ENCODE measurements at regions not wholly inside any gene's neighbourhood (a gene's known extent, or its start where the extent isn't known, plus 50 kb on each side); places are given as distances from the start of the nearest gene placed in this dataset.
"Not testable (repeated sequence)": the region's sequence is repeated elsewhere in the genome, so short reads cannot be mapped to it uniquely, and the experiment has no call there.

DNA sequence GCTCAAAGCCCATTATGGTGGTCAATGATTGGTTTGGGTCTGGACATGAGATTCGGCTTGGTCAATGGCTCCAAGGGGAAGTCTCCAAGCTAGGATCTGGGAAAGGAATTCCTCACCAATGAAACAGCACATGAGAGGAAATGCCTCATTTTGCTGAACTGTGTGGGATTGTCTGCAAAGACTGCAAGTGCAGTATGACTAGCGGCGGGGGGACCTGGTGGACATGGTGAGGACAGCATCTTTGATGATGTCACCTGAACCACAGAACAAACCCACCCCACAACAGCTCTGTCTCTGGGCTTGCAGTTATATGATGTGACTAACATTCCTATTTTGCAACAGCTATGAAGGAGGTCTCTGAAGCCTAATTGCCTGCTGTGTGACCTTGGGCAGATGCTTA is 50.6 kb upstream of the NKD1 start:
- DNase-seq, result no peak

DNA sequence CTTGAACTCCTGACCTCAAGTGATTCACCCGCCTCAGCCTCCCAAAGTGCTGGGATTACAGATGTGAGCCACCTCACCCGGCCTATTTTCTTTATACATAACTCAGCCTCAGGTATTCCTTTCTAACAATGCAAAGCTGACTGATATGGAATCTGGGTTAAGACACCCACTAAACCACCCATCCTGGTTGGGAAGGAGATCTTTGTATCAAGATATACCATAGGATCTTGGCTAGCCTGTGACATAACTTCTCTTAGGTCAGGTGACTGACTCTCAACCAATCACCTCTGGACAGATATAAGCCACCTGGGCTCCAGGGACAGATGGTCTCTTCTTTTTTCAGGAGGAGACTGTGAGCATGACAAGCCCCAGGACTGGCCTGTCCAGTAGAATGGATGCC is 51.2 kb upstream of the NKD1 start:
- DNase-seq, result no peak

DNA sequence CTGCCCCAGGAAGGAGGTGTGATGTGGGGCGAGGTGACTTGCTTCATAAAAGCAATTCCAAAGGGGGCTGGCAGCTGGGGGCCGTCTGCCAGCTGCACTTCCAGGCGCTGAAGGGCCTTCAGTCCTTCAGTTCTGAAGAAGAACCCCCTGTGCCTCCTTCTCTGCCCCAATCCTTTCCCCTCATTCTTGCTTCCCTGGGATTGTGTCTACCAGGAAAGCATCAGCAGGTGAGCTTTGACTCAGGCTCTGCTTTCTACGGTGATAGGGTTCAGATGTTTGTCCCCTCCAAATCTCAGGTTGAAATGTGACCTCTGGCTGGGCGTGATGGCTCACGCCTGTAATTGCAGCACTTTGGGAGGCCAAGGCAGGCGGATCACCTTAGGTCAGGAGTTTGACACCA is 52.5 kb upstream of the NKD1 start:
- no peak for DNase-seq

DNA sequence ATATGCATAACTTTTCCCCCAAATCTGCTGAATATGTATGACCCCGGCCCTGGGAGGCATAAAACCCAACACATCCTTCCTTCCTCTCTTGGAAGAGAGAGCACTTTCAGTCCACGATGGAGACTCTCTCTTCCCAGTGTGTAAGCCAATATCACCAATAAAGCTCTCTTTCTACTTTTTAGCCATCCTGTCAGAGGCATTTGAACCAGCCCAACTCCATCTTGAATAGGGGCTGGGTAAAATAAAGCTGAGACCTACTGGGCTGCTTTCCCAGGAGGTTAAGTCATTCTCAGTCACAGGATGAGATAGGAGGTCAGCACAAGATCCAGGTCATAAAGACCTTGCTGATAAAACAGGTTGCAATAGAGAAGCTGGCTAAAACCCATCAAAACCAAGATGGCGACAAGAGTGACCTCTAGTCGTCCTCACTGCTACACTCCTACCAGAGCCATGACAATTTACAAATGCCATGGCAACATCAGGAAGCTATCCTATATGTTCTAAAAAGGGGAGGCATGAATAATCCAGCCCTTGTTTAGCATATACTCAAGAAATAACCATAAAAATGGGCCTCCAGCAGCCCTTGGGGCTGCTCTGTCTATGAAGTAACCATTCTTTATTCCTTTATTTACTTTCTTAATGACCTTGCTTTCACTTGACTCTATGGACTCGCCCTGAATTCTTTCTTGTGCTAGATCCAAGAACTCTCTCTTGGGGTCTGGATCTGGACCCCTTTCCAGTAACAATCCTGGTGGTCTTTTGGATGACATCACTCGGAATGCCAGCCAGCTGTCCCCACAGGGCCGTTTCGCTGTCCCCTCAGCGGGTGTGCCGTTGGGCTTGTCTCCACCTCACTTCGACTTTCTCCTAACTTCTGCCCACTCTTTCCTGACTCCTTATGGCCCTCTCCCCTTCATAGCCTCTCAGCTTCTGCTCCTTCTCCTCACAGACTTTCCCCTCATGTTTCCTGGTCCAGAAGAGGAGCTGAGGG is 53.4 kb upstream of the NKD1 start:
- no peak for DNase-seq

DNA sequence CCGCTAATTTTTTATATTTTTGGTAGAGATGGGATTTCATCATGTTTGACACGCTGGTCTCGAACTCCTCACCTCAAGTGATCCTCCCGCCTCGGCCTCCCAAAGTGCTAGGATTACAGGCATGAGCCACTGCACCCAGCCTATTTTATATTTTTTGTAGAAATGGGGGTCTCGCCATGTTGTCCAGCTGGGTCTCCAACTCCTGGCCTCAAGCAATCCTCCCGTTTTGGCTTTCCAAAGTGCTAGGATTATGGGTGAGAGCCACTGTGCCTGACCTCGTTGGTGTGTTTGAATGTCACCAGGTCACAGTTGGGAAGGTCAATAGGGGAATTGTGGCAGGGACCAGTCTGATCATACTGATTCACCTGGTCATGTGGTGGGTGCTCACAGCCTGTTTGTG is 56.7 kb upstream of the NKD1 start:
- no peak for DNase-seq

DNA sequence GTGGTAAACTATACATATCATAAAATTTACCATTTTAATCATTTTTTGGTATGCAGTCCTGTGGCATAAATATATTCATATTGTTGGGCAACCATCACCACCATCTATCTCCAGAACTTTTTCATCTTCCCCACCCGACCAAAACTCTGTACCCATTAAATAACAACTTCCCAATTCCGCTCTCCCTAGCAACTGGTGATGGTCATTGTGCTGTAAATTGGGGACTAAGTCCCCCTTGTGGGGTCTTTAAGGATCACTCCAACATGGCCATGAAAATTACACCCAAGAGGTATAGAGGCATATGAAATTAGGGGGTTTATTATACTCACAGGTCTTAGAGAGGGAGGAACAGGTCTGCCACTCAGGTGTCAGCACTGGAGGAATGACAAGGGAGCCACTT is 57.4 kb upstream of the NKD1 start:
- DNase-seq, result no peak

DNA sequence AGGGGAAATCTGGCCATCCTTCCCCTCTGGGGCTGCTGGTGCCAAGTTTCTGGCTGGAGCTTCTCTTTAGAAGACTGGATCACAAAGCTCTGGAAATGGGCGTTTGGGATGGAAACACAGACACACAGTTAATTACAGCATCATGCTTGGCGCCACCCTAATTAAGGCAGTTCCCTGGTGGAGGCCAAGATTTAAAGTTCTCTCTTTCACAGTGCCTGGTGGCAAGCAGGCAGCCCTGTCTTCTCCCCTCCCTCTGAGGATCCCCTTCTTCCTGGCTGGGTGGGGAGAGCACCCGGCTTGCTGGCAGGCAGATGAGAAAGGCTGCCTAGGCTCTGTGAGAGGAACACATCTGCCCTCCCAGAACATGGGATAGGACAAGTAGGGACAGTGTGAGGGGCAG is 59.0 kb upstream of the NKD1 start:
- DNase-seq, result no peak

DNA sequence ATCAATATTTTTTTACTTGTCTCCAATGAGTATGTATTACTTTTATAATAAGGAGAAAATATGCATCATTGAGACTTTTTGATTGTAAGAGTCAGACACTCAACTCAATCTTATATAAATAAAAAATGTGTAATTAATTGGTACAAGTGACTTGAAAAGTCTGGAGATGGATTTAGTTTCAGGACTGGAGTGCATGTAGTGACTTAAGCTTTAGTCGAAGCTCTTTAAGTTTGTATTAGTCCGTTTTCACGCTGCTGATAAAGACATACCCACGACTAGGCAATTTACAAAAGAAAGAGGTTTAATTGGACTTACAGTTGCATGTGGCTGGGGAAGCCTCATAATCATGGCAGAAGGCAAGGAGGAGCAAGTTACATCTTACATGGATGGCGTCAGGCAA is 60.7 kb upstream of the NKD1 start:
- no peak for DNase-seq

DNA sequence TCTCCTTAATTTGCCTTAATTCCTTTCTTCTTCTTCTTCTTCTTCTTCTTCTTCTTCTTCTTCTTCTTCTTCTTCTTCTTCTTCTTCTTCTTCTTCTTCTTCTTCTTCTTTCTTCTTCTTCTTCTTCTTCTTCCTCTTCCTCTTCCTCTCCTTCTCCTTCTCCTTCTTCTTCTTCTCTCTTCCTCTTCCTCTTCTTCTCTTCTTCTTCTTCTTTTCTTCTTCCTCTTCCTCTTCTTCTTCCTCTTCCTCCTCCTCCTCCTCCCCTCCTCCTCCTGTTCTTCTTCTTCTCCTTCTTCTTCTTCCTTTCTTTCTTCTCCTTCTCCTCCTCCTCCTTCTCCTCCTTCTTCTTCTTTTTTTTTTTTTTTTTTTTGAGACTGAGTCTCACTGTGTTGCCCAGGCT is 62.0 kb upstream of the NKD1 start:
- not testable (repeated sequence) for DNase-seq

DNA sequence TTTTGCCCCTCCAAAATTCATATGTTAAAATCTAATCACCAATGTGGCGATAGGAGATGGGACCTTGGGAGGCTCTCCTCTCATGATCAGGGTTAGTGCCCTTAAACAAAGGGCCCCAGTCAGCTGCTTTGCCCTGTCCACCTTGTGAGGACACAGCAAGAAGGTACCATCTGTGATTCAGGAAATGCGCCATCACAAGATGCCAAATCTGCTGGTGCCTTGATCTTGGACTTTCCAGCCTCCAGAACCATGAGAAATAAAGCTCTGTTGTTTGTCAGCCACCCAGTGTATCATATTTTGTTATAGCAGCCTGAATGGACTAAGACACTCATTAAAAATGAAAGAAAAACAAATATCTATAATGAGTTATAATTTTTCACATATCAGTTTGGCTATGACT is 63.0 kb upstream of the NKD1 start:
- no peak for DNase-seq

DNA sequence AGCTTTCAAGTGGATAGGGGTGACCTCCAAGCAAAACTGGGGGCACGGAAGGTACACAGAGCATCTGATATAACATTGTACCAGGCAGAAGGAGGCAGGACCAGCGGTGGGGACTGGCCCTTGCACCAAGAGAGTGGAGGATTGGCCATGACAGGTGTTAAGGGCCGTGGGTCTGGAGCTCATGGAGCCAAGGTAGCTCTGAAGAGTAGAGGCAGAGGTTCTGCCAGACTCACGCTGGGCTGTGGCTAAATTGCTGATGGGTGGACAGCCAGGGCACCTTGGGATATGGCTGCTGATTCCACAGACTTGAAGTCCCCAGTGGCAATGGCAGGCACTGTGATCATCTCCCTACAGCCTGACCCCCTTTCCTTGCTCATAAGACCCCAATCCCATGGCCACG is 65.9 kb upstream of the NKD1 start:
- no peak for DNase-seq

DNA sequence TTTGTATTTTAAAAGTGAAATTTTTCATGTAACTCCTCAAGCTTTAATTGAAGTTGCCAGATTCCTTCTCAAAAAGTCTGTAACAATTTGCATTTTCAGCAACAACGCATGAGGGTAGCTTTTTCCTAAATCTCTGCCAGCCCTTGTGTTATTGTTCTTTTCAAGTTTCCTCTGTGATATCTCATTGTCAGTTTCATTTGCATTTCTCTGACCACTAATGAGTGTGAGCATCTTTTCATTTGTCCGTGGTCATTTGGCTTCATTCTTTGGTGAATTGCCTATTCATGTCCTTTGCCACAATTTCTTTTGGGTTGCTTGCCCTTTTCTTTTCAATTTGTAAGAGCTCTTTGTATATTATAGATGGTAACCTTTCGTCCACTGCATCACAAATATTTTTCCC is 68.0 kb upstream of the NKD1 start:
- DNase-seq, result no peak

DNA sequence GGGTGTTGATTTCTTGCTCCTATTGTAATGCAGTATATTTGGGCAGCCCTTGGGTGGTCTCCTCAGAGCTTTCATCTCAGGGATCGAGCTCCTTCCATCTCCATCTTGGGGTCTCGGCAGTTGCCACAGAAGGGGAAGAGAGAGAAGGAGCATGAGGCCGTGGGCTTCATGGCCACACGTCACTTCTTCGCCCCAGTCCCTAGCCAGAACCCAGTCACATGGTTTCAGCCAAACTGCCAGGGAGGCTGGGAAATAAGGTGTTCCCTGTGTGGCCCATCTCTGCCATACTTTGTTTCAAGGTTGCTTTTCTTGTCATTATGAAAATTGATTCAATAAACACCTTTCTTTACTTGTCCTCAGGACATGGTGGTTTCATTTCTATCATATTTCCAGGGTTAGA is 68.4 kb upstream of the NKD1 start:
- DNase-seq, result no peak

DNA sequence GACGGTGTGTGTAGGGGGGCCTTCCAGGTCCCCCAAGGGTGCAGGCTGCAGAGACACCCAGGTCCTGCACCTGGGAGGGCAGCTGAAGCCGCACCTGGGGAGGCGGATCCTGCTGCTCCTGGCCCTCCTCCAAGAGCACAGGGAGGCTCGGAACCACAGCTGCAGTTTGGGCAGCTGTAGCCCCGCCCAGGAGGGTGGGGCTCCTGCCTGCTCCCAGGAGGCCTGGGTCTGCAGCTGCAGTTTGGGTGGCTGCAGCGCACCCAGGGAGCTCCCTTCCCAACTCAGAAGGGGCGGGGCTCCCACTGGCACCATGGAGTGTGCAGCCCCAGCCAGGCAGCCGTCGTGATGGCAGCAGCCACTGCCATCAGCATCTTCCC is 69.4 kb upstream of the NKD1 start:
- no peak for DNase-seq

DNA sequence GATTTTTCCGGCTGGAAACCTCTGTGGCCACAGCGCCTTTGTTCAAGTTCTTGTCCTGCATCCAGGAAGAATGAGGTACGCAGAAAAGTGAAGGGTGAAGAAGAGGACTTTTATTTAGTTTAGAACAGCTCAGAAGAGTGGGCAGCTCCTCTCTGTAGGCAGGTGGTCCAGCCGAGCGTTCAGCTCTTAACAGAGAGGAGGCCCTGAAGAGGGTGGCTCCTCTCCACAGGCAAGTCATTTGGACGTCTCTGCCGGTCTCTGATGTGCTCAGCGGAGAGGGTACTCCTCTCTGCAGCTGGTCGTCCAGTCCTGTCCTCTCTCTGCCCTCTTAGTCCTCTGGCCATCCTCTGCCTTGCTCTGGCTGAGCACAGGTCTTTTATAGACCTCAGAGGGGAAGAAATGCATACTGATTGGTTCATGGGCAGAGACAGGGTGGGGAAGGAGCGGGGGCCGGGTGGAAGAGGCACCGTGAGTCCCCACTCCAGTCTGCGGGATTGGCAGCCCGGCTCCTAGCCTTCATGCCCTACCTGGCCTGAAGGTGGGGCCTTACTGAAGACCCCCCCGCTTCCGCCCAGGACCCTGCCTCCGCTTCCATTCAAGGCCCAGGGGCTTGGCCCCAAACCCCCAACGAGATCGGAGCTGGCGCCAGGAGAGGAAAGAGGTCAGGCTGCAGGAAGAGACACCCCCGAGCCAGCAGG is 70.0 kb upstream of the NKD1 start:
- DNase-seq, result no peak

DNA sequence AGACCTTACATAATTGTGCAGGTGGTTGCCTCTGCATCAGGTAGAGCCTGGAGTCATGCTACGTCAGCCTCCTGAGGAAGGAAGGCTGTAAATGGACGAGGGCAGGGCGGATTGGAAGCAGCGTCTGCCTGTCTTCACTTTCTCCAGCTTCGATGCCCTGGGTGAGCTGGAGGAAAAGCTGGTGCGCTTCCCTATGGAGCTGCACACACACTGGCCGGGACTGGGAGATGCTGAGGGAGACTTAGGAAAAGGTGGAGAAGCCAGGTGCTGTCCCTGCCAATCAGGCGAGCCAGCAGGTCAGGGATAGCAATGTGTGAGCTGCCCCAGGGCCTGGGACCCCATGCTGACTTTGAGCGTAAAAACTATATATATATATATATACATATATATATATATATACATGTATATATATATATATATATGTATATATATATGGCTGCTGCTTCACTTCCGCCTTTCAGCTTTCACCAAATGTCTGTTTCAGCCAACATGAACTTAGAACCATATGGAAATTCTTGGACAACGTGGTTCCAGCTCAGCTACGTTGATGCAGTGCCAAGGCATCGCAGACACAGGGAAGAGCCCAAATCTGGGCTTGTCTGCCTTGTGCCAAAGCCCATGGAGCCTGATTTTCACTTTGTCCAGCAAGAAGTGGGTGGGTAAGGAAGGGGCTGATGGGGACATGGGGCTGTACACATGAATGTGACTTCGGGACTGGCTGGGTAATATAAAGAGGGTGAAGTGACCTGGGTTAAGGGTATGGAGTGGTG is 71.5 kb upstream of the NKD1 start:
- DNase-seq, result peak; percentile 46

DNA sequence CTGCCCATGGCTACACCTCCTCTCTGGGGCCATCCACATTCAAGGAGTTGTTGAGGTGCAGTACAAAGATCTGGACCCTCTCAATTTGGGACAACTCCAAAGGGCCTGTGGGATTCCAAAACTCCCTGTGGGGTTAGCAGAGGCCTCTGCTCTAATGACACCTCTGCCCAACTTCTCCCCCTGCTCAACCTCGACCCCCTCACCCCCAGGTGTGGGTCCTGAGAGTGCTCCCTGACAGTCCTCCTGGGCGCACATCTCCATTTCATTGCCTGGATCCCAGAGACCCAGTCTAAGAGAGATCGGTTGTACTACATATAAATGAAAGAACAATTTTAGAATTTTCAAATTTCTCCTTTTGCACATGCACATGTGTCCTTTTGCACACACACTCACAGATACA is 73.0 kb upstream of the NKD1 start:
- no peak for DNase-seq

DNA sequence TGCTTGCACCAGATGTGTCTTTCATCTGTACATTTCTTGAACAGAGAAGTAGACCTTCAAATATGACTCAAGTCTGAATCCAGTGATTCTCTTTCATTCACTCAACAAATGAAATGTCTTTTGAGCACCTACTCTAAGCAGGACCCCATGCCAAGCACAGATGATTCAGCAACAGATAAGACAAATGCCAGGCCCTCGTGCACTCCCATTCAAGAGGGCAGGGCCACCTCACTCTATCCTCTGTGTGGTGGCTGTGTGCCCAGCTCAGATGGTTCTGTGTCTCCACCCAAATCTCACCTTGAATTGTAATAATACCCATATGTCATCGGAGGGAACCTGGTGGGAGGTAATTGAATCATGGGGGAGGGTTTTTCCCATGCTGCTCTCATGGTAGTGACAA is 74.1 kb upstream of the NKD1 start:
- DNase-seq, result no peak

DNA sequence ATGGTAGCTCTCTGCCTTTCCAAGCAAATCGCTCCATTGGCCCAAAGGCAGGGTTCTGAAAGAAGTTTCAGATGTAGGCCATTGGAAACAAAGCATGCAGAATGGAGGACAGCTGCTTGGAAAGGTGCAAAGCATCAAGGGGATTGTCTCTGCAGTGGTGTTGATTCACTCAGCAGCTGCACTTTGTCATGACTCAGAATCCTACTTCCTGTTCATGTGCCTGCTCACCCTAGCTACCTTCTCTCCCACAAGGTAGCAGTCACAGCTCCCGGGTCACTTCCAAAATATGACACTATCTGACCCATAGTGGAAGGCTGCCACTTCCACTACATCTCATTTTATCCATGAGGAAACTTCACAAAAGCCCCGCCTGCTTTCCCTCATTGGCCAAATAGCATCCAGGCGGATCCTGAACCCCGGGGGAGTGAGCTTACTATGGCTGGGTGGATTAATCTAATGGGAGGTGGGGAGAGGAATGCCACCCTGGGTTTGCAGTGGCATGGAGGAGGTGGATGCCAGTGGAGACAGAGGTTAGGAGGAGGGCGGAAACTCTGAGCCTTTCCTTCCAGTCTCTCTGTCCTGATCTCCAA is 74.7 kb upstream of the NKD1 start:
- DNase-seq, result no peak

DNA sequence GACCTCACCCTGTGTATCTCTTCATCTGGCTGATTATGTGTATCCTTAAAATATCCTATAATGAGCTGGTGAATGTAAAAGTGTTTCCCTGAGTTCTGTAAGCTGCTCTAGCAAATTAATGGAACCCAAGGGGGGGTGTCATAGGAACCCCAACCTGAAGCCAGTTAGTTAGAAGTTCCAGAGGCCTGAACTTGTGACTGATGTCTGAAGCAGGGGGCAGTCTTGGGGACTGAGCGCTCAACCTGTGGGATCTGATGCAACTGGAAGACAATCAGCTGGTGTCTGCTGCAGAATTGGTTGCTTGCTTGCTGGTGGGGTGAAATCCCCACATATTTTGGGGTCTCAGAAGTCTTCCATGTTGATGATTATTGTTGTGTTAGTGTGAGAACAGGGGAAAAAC is 75.7 kb upstream of the NKD1 start:
- DNase-seq, result no peak

DNA sequence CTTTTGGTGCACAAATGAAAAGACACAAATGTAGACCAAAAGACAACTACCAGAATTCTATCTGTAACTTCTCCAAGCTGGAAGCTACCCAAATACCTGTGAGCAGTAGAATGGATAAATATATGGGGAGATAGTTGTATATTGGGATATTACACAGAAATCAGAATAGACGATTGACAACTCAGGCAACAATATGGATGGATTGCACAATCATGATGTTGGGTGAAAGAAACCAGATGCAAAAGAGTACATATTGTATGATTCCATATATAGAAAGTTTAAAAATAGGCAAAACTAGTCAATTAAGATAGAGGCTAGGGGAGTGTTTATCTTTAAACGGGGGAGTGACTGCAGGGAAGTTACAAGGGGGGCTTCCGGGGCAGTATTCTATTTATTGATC is 77.5 kb upstream of the NKD1 start:
- DNase-seq, result no peak

DNA sequence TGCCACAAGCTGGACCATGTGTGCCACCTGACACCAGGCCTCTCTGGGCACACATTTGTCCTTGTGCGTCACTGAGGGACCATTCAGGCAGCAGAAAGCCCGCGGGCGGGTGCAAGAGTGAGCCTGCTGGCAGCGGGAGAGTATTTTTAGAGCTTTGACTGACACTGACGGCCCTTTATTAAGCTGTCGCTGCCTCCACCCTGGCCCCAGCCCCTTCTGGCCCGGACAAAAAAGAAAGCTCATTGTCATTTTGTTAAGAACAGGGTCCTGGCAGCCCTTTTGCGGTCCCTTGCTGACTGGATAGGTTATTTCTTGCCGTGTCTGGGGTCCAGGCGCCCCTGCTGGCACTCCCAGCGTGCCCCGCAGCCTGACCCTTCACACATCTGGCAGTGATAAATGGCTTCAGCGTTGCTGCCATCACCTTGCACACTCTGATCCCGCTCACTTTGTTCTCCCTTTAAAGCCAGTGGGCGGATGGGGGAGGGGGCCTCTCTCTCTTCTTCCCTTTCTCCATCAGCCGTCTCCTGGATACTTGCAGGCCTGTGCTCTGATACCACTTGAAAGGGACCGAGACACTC is 78.4 kb upstream of the NKD1 start:
- DNase-seq, result no peak

All from NCI-H1694 treated with DMSO at 0.1 percent for 48 hours (cell line).